ENCODE measurements at regions not wholly inside any gene's neighbourhood (a gene's known extent, or its start where the extent isn't known, plus 50 kb on each side); places are given as distances from the start of the nearest gene placed in this dataset.
A peak's percentile ranks its signal among the peaks of the same experiment; 100 is the strongest.
"Not testable (repeated sequence)": the region's sequence is repeated elsewhere in the genome, so short reads cannot be mapped to it uniquely, and the experiment has no call there.

DNA sequence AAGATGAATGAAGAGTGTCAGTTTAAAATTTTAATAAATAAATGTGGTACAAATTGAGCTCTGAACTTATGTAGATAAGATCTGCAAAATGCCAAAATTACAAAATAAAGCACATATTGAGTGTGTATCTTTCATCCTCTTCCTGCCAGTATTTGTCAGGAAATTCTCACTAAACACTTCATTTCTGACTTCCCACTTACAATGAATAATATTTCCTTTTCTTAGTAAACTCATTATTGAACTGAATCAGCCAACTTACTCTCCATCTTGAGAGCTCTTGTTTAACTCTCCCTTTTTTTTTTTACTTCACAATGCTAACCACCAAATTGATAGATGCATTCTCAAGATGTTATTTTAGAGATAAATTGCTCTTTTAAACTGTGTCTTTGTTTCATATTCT lies 1230.2 kb downstream of the JRKL start:
- H3K4me1 ChIP-seq (ENCODE audit: control insufficient read depth, insufficient read depth, low read length): no peaks in the 10 kb centered on the region
- H3K9me3 ChIP-seq (ENCODE audit: control insufficient read depth, low read length): peaks cover 2% of the 10 kb centered on the region
- no peak overlapping the region for H3K4me3 ChIP-seq (ENCODE audit: low read length)
- no peak overlapping the region for H3K27ac ChIP-seq (ENCODE audit: low read length)
- ATAC-seq (no peak), DNase-seq (no peak)
- intact Hi-C loops (cut with DNase I): no loop called here
- H3K27me3 ChIP-seq (ENCODE audit: control insufficient read depth, insufficient read depth): no peaks in the 10 kb centered on the region

DNA sequence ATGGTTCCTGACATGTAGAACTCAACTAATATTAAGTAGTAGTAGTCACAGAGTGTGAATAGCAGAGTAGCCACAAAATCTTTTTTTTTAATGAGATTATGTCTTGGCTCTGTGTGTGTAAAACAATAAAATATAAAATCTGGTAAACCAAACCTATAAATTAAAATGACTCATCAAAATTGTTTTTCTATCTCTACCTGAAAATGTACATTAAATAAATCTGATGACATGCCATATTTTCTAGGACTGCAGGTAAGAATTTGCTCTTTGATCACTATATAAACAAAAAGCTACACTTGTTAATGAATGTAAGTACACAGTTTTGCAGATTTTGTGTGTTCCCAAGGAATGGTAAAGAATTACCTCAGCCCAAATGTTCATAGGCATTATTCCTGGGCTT lies 1231.5 kb downstream of the JRKL start:
- Histone ChIP-seq H3K27me3 (ENCODE audit: control insufficient read depth, insufficient read depth) (no peaks in the 10 kb centered on the region), H3K9me3 (ENCODE audit: control insufficient read depth, low read length) (peaks cover 2% of the 10 kb centered on the region), H3K4me3 (ENCODE audit: low read length) (no peak overlapping the region), H3K27ac (ENCODE audit: low read length) (no peak overlapping the region), H3K4me1 (ENCODE audit: control insufficient read depth, insufficient read depth, low read length) (no peaks in the 10 kb centered on the region)
- ATAC-seq (no peak), DNase-seq (no peak)
- intact Hi-C loops (cut with DNase I): no loop called here

DNA sequence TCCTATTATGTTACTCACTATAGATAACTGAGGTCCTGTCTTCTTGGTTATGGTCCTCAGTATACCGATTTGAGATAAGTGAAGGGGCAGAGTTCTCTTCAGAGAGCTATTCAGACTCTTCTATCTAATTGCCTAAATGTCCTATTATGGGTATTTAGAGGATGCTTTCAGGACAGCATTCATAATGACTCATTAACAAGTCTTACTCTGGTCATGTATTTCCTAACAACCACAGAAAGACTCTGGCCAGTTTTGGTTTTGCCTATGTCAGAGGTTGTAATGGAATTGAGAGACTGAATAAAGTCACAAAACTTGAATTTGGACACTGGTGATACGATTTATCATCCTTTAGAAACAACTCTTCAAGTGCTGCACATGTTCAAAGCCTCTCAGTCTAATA lies 1233.0 kb downstream of the JRKL start:
- Histone ChIP-seq H3K4me3 (ENCODE audit: low read length) (no peak overlapping the region), H3K27me3 (ENCODE audit: control insufficient read depth, insufficient read depth) (no peaks in the 10 kb centered on the region), H3K4me1 (ENCODE audit: control insufficient read depth, insufficient read depth, low read length) (no peaks in the 10 kb centered on the region), H3K27ac (ENCODE audit: low read length) (no peak overlapping the region), H3K9me3 (ENCODE audit: control insufficient read depth, low read length) (no peaks in the 10 kb centered on the region)
- no peak for DNase-seq
- no peak for ATAC-seq
- intact Hi-C loops (cut with DNase I): no loop called here
- 75% methylated on average over 2 of the region's 2 CpGs for WGBS

DNA sequence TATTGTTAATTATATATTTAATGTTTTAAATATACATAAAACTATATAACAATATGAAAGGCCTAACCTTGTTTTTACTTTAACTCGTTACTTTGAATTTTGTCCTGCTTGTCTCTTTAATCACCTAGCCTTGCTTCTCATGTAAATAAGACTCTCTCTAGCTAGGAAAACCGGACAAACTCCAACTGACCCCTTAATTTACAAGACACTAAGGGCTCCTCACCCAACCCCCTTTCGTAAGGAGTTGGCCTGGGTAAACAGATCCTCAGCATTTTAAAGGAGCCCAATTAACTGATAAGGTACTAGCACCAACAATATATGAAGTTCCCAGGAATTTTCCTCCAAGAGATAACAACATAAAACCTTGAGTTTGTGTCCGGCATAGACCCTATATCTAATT lies 1246.9 kb downstream of the JRKL start:
- intact Hi-C loops (cut with DNase I); DNase-seq; ATAC-seq; H3K27me3 ChIP-seq (ENCODE audit: control insufficient read depth, insufficient read depth); H3K4me3 ChIP-seq (ENCODE audit: low read length); H3K4me1 ChIP-seq (ENCODE audit: control insufficient read depth, insufficient read depth, low read length); H3K27ac ChIP-seq (ENCODE audit: low read length); H3K9me3 ChIP-seq (ENCODE audit: control insufficient read depth, low read length): not testable (repeated sequence)
- WGBS: 69% methylated on average over 4 of the region's 4 CpGs

DNA sequence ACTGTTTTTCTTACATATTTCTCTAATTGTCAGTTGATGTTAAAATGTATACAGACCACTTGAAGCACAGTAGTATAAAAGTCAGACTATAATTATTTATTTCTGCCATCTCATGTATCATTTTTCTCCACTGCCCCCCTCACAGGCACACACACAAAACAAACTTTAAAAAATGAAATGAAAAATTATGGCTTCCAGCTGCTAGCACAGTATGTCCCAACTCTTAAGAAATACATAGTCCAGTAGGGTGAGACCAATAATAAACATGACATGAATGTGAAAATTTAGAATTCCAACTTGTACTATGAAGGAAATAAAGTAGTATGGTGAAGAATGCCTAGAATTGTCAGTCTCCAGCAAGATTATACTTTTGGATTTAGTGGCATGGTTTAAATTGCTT lies 1247.9 kb downstream of the JRKL start:
- intact Hi-C loops (cut with DNase I): no loop called here
- H3K4me3 ChIP-seq (ENCODE audit: low read length): no peak overlapping the region
- no peaks in the 10 kb centered on the region for H3K9me3 ChIP-seq (ENCODE audit: control insufficient read depth, low read length)
- no peak for DNase-seq
- no peak for ATAC-seq
- H3K4me1 ChIP-seq (ENCODE audit: control insufficient read depth, insufficient read depth, low read length): no peaks in the 10 kb centered on the region
- H3K27ac ChIP-seq (ENCODE audit: low read length): no peak overlapping the region
- H3K27me3 ChIP-seq (ENCODE audit: control insufficient read depth, insufficient read depth): no peaks in the 10 kb centered on the region

DNA sequence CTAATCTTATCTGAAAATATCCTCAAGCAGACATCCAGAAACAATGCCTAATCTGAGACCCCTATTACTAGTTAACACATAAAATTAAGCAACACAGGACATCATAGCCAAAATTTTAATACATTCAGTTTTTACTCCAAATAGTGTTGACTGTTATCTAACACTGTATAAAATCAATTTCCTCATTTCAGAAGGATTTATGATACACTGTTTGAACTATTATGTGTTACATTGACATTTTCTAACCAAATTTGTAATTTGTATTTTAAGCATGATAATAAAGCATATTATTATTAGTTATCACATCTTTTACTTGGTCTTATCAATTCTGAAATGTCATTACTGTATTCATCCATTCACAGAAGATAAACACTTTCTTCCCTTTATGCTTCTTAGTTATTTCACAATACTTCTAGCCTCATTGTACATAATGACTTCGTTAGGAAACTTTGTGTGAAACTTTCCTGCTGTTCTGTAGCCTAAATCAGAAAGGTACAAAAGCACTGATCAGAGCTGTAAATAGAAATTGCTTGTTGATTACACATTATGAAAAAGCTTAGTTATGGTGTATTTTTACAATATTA lies 1248.9 kb downstream of the JRKL start:
- H3K4me1 ChIP-seq (ENCODE audit: control insufficient read depth, insufficient read depth, low read length): no peaks in the 10 kb centered on the region
- no peak overlapping the region for H3K27ac ChIP-seq (ENCODE audit: low read length)
- H3K27me3 ChIP-seq (ENCODE audit: control insufficient read depth, insufficient read depth): no peaks in the 10 kb centered on the region
- WGBS: 37% methylated on average over 1 of the region's 1 CpG
- H3K9me3 ChIP-seq (ENCODE audit: control insufficient read depth, low read length): no peaks in the 10 kb centered on the region
- intact Hi-C loops (cut with DNase I): no loop called here
- DNase-seq (no peak), ATAC-seq (no peak)
- no peak overlapping the region for H3K4me3 ChIP-seq (ENCODE audit: low read length)

DNA sequence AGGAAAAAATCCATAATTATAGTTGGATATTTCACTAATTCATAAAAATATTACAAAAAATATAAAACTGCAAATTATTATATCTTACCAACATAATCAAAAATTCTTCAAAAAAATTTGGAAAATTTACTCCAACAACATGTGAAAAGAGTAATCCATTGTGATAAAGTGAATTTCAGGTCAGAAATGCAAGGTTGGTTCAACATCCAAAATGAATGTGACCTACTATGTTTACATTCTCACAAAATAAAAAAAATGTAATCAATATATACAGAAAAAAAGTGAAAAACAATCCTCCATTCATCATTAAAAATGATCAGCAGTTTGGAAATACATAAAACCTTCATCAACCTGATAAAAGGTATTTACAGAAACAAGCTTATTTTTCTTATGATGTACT lies 1252.2 kb downstream of the JRKL start:
- H3K27me3 ChIP-seq (ENCODE audit: control insufficient read depth, insufficient read depth): no peaks in the 10 kb centered on the region
- H3K27ac ChIP-seq (ENCODE audit: low read length): no peak overlapping the region
- H3K4me3 ChIP-seq (ENCODE audit: low read length): no peak overlapping the region
- ATAC-seq (no peak), DNase-seq (no peak)
- H3K9me3 ChIP-seq (ENCODE audit: control insufficient read depth, low read length): no peaks in the 10 kb centered on the region
- no peaks in the 10 kb centered on the region for H3K4me1 ChIP-seq (ENCODE audit: control insufficient read depth, insufficient read depth, low read length)
- intact Hi-C loops (cut with DNase I): no loop called here

DNA sequence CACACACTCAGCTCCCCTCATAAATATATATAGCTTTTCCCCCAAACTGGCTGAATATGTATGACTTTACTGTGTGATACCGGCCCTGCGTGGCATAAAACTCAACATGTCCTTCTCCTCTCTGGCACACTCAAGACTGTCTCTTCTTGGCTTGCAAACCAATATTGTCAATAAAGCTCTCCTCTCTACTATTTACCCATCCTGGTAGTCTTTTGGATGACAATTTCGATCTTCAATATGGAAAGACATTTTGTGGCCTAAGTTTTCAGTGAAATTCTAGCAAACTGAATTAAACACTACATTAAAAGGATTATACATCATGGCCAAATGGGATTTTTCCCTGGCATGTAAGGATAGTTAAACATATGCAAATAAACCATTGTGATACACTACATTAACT lies 1255.9 kb downstream of the JRKL start:
- no peaks in the 10 kb centered on the region for H3K9me3 ChIP-seq (ENCODE audit: control insufficient read depth, low read length)
- no peak for DNase-seq
- intact Hi-C loops (cut with DNase I): no loop called here

DNA sequence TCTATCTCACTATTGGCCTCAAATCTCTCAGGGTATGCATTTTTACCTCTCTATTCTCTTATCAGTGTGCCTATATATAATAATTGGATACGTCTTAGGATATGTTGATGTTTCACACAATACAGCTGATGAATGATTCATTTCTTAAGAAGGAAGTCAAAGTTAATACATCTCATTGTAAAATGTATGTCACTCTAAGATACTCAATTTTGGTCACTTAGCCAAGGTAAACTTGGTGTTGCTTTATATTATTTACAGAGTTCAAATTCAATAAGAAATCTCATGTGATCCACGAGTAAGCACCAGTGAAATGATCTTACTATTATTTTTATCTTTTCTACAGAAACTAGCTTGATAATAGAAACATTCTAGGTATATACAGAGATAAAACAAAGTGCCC lies 1266.5 kb downstream of the JRKL start:
- Histone ChIP-seq H3K27ac (ENCODE audit: low read length) (no peak overlapping the region), H3K4me1 (ENCODE audit: control insufficient read depth, insufficient read depth, low read length) (no peaks in the 10 kb centered on the region), H3K9me3 (ENCODE audit: control insufficient read depth, low read length) (no peaks in the 10 kb centered on the region), H3K4me3 (ENCODE audit: low read length) (no peak overlapping the region), H3K27me3 (ENCODE audit: control insufficient read depth, insufficient read depth) (no peaks in the 10 kb centered on the region)
- no peak for ATAC-seq
- no peak for DNase-seq
- intact Hi-C loops (cut with DNase I): no loop called here
- WGBS: 47% methylated on average over 2 of the region's 2 CpGs

More for the DNA sequence above, 1255.9 kb downstream of the JRKL start:
- no peak overlapping the region for H3K4me3 ChIP-seq (ENCODE audit: low read length)
- no peak for ATAC-seq
- no peaks in the 10 kb centered on the region for H3K4me1 ChIP-seq (ENCODE audit: control insufficient read depth, insufficient read depth, low read length)
- 63% methylated on average over 3 of the region's 3 CpGs for WGBS
- no peak overlapping the region for H3K27ac ChIP-seq (ENCODE audit: low read length)
- H3K27me3 ChIP-seq (ENCODE audit: control insufficient read depth, insufficient read depth): no peaks in the 10 kb centered on the region

DNA sequence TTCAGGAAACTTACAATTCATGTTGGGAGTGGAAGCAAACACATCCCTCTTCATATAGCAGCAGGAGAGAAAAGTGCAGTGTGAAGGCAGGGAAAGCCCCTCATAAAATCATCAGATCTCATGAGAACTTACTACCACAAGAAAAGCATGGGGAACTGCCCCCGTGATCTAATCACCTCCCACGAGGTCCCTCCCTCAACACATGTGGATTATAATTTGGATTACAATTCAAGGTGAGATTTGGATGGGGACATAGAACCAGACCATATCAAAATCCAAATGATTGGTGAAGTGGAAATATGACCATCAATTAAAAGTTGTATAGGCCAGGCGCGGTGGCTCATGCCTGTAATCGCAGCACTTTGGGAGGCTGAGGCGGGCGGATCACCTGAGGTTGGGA lies 1268.0 kb downstream of the JRKL start:
- ATAC-seq: no peak
- Histone ChIP-seq H3K4me1 (ENCODE audit: control insufficient read depth, insufficient read depth, low read length) (no peaks in the 10 kb centered on the region), H3K4me3 (ENCODE audit: low read length) (no peak overlapping the region), H3K27ac (ENCODE audit: low read length) (no peak overlapping the region), H3K9me3 (ENCODE audit: control insufficient read depth, low read length) (no peaks in the 10 kb centered on the region), H3K27me3 (ENCODE audit: control insufficient read depth, insufficient read depth) (no peaks in the 10 kb centered on the region)
- 93% methylated on average over 7 of the region's 7 CpGs for WGBS
- intact Hi-C loops (cut with DNase I): no loop called here
- no peak for DNase-seq

DNA sequence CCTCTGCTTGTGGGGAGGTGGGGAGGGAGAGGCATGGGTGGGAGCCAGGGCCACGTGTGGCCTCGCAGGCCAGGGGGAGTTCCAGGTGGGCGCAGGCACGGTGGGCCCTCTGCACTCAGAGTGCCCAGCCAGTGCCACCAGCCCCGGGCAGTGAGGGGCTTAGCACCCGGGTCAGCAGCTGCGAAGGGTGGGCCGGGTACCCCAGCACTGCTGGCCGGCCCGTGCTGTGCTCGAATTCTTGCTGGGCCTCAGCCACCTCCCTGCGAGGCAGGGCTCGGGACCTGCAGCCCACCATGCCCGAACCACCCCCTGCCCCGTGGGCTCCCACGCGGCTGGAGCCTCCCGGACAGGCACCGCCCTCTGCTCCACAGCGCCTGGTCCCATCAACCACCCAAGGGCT lies 1277.2 kb downstream of the JRKL start:
- intact Hi-C loops (cut with DNase I): no loop called here
- Histone ChIP-seq H3K27ac (ENCODE audit: low read length) (no peak overlapping the region), H3K4me3 (ENCODE audit: low read length) (no peak overlapping the region), H3K4me1 (ENCODE audit: control insufficient read depth, insufficient read depth, low read length) (no peaks in the 10 kb centered on the region), H3K9me3 (ENCODE audit: control insufficient read depth, low read length) (no peaks in the 10 kb centered on the region), H3K27me3 (ENCODE audit: control insufficient read depth, insufficient read depth) (no peaks in the 10 kb centered on the region)
- WGBS: 98% methylated on average over 20 of the region's 20 CpGs
- DNase-seq (peak in 1 of 3 donors; percentile 50), ATAC-seq (no peak)

DNA sequence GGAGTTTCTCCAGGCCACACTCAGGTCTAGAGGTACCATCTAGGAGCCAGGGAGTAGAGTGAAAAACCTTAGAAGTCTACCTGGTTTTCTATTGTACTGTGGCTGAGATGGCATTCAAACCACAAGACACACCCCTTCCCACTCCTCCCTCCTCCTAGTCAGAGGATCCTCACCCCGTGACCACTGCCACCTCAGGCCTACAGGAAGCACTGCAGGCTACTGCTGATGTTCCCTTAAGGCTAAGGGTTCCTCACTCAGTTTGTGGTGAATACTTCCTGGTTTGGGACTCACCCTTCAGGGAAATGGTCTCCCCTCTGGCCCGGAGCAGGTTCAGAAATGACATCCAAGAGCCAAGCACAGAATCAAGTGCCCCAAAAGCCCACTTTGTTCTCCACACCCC lies 1293.9 kb downstream of the JRKL start:
- DNase-seq: no peak
- H3K4me1 ChIP-seq (ENCODE audit: control insufficient read depth, insufficient read depth, low read length): no peaks in the 10 kb centered on the region
- no peak overlapping the region for H3K4me3 ChIP-seq (ENCODE audit: low read length)
- peaks cover 2% of the 10 kb centered on the region for H3K9me3 ChIP-seq (ENCODE audit: control insufficient read depth, low read length)
- intact Hi-C loops (cut with DNase I): no loop called here
- 67% methylated on average over 2 of the region's 2 CpGs for WGBS
- no peaks in the 10 kb centered on the region for H3K27me3 ChIP-seq (ENCODE audit: control insufficient read depth, insufficient read depth)
- ATAC-seq: no peak
- H3K27ac ChIP-seq (ENCODE audit: low read length): no peak overlapping the region

Measured in right cardiac atrium (tissue), 5 donors.